NT2/D1 (cell line): ENCODE measurements at regions not wholly inside any gene's neighbourhood (a gene's known extent, or its start where the extent isn't known, plus 50 kb on each side); places are given as distances from the start of the nearest gene placed in this dataset.

Experiments used
- SUZ12 ChIP-seq: IDR thresholded peaks from 2 replicates; pipeline ENCODE4 v1.6.1; 2011; ENCODE audit not compliant: insufficient read length, insufficient read depth; ENCODE audit errors: extremely low read depth
- ZNF274 ChIP-seq: IDR thresholded peaks from 2 replicates; pipeline ENCODE4 v1.6.1; 2011; ENCODE audit warnings: mild to moderate bottlenecking, low read depth, low read length

GRCh38 chr1:196155586-196155985 is 452.7 kb downstream of the KCNT2 start:
- TF ChIP-seq SUZ12, result no peak
- no peak for TF ChIP-seq ZNF274
